C4-2B (cell line): ENCODE measurements at regions not wholly inside any gene's neighbourhood (a gene's known extent, or its start where the extent isn't known, plus 50 kb on each side); places are given as distances from the start of the nearest gene placed in this dataset.

ENCODE experiments used
- CTCF ChIP-seq: fragments of 450-650 bp; conservative IDR thresholded peaks from 2 replicates; pipeline ENCODE4 v1.5.1; 2017; ENCODE audit warnings: mild to moderate bottlenecking
- ZFX ChIP-seq: fragments of 450-650 bp; IDR thresholded peaks from 2 replicates; pipeline ENCODE4 v1.6.1; 2017

- TF ChIP-seq CTCF, result no peak
- no peak for TF ChIP-seq ZFX
Measured at GRCh38 chr4:185920691-185921260, 108.8 kb upstream of the SORBS2 start.
